Activated CD8-positive, alpha-beta T cell treated with anti-CD3 and anti-CD28 coated beads for 36 hours (primary cell): ENCODE measurements at regions not wholly inside any gene's neighbourhood (a gene's known extent, or its start where the extent isn't known, plus 50 kb on each side); places are given as distances from the start of the nearest gene placed in this dataset.

Source experiments
- ATAC-seq: fragments of 200-7000 bp; cut with Tn5 transposase; one replicate; pipeline ENCODE4 v1.10.0; 2021; ENCODE audit warnings: mild to moderate bottlenecking, moderate library complexity
- CTCF ChIA-PET: fragments of 350-600 bp; sonication (Branson Sonifier 250); formaldehyde crosslinking; loops from one replicate; lab custom pipeline; 2021; ENCODE audit warnings: antibody characterized with exemption; lab: Charles Lee
- POLR2A ChIA-PET: fragments of 350-600 bp; sonication (Branson Sonifier 250); formaldehyde crosslinking; loops from one replicate; lab custom pipeline; 2021; ENCODE audit warnings: antibody characterized with exemption; lab: Charles Lee
- DNase-seq: peaks from one replicate; pipeline ENCODE4 v3.0.0-alpha.2; 2020
- H3K27ac Mint-ChIP-seq: one replicate; pipeline ENCODE4 v1.8.0; 2021; ENCODE audit warnings: mild to moderate bottlenecking, mixed read lengths
- H3K27me3 Mint-ChIP-seq: one replicate; pipeline ENCODE4 v1.8.0; 2021; ENCODE audit warnings: mixed read lengths
- H3K36me3 Mint-ChIP-seq: one replicate; pipeline ENCODE4 v1.8.0; 2021; ENCODE audit warnings: low read depth, mixed read lengths
- H3K4me1 Mint-ChIP-seq: one replicate; pipeline ENCODE4 v1.8.0; 2021; ENCODE audit warnings: low read depth, mixed read lengths
- H3K4me3 Mint-ChIP-seq: one replicate; pipeline ENCODE4 v1.8.0; 2021; ENCODE audit warnings: mild to moderate bottlenecking, moderate library complexity, mixed read lengths
- H3K9me3 Mint-ChIP-seq: one replicate; pipeline ENCODE4 v1.8.0; 2021; ENCODE audit warnings: mixed read lengths
- intact Hi-C: fragments of 100-400 bp; cut with micrococcal nuclease; formaldehyde crosslinking; loops from one replicate; pipeline ENCODE4 v1.10.0; 2022
- TF ChIP-seq, protein P1 (sequence below): fragments of 200-600 bp; IDR thresholded peaks from one replicate; pipeline ENCODE4 v1.8.0; 2022; ENCODE audit warnings: antibody characterized with exemption, mild to moderate bottlenecking

DNA sequence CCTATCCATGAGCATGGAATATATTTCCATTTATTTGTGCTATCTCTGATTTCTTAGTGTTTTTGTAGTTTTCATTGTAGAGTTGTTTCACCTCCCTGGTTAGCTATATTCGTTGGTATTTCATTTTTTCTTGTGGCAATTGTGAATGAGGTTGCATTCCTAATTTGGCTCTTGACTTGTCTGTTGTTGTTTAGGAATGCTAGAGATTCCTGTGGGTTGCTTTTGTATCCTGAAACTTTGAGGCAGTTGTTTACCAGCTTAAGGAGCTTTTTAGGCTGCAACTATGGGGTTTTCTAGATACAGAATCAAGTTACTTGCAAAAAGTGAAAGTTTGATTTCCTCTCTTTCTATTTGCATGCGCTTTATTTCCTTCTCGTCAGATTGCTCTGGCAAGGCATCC lies 304.7 kb upstream of the GRM3 start:
- no peak overlapping the region for H3K27ac Mint-ChIP-seq
- no peaks in the 10 kb centered on the region for H3K9me3 Mint-ChIP-seq
- POLR2A ChIA-PET = no interaction called here
- ATAC-seq (no peak), DNase-seq (no peak)
- H3K4me3 Mint-ChIP-seq = no peak overlapping the region
- CTCF ChIA-PET = no interaction called here
- no peaks in the 10 kb centered on the region for H3K27me3 Mint-ChIP-seq
- intact Hi-C loops = no loop called here
- no peaks in the 10 kb centered on the region for H3K36me3 Mint-ChIP-seq
- TF ChIP-seq, protein P1, sequence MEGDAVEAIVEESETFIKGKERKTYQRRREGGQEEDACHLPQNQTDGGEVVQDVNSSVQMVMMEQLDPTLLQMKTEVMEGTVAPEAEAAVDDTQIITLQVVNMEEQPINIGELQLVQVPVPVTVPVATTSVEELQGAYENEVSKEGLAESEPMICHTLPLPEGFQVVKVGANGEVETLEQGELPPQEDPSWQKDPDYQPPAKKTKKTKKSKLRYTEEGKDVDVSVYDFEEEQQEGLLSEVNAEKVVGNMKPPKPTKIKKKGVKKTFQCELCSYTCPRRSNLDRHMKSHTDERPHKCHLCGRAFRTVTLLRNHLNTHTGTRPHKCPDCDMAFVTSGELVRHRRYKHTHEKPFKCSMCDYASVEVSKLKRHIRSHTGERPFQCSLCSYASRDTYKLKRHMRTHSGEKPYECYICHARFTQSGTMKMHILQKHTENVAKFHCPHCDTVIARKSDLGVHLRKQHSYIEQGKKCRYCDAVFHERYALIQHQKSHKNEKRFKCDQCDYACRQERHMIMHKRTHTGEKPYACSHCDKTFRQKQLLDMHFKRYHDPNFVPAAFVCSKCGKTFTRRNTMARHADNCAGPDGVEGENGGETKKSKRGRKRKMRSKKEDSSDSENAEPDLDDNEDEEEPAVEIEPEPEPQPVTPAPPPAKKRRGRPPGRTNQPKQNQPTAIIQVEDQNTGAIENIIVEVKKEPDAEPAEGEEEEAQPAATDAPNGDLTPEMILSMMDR = no peak
- no peaks in the 10 kb centered on the region for H3K4me1 Mint-ChIP-seq

DNA sequence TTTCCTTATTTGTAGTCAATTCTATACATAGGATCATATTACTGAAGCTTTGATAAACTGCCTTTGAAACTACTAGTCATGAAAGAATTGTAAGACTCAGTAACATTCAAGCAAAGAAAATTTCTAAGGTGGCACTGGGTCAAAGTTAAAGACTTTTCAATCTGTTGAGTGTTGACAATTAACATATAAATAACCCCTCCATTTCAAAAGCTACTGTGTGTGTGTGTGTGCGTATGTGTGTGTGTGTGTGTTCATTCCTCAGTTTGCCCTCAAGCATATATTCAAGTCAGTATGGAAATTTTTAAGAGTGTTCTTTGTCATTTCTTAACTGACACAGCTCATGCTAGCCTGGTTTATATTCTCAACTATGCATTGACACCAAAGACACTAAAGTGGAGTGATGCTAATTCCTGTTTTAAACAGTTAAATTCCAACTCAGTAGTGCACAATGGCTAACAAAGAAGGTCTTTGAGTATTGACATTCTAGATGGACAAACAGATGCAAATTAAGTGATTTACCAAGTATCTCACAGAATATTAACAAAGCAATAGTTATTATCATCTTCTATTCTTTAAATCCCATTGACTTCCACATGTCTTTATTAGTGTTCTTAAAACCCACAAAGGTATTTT lies 314.8 kb upstream of the GRM3 start:
- Mint-ChIP-seq H3K27ac (no peak overlapping the region), H3K36me3 (no peaks in the 10 kb centered on the region), H3K9me3 (peaks cover 2% of the 10 kb centered on the region), H3K27me3 (no peaks in the 10 kb centered on the region), H3K4me3 (no peak overlapping the region), H3K4me1 (no peaks in the 10 kb centered on the region)
- POLR2A ChIA-PET = no interaction called here
- CTCF ChIA-PET = no interaction called here
- DNase-seq = no peak
- intact Hi-C loops = no loop called here
- TF ChIP-seq, protein P1 = no peak
- ATAC-seq = no peak

DNA sequence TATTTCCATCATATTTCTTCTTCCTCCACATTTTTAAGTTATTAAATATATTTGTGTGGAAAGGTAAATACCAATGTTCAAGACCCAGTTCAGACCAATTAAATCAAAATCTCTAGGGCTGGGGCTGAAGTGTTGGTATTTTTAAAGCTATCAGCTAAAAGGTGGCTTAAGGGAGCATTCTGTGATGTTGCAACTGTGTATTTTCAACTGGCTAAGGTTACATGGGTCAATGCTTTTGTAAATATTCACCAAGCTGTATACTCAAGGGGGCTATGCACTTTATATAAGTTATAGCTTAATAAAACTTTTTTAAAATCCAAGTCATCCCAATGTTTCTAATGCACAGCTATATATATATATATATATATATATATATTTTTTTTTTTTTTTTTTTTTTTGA lies 316.9 kb upstream of the GRM3 start:
- no peak overlapping the region for H3K27ac Mint-ChIP-seq
- no peaks in the 10 kb centered on the region for H3K4me1 Mint-ChIP-seq
- ChIA-PET POLR2A (no interaction called here), CTCF (no interaction called here)
- H3K36me3 Mint-ChIP-seq = no peaks in the 10 kb centered on the region
- TF ChIP-seq, protein P1 = no peak
- H3K9me3 Mint-ChIP-seq = peaks cover 2% of the 10 kb centered on the region
- no peak overlapping the region for H3K4me3 Mint-ChIP-seq
- intact Hi-C loops = no loop called here
- no peaks in the 10 kb centered on the region for H3K27me3 Mint-ChIP-seq
- no peak for DNase-seq
- no peak for ATAC-seq

- Mint-ChIP-seq H3K9me3 (peaks cover 2% of the 10 kb centered on the region), H3K4me3 (no peak overlapping the region), H3K4me1 (no peaks in the 10 kb centered on the region), H3K27me3 (no peaks in the 10 kb centered on the region), H3K36me3 (no peaks in the 10 kb centered on the region), H3K27ac (no peak overlapping the region)
- DNase-seq = no peak
- intact Hi-C loops = no loop called here
- no peak for ATAC-seq
- CTCF ChIA-PET = interaction anchor here (1.2 kb wide), 1 partner anchor 9 kb away, joined by 3 read pairs; no protein-coding TSS in a partner anchor
- POLR2A ChIA-PET = no interaction called here
- TF ChIP-seq, protein P1 = no peak
Measured at GRCh38 chr7:86320889-86321288, 322.8 kb upstream of the GRM3 start.

DNA sequence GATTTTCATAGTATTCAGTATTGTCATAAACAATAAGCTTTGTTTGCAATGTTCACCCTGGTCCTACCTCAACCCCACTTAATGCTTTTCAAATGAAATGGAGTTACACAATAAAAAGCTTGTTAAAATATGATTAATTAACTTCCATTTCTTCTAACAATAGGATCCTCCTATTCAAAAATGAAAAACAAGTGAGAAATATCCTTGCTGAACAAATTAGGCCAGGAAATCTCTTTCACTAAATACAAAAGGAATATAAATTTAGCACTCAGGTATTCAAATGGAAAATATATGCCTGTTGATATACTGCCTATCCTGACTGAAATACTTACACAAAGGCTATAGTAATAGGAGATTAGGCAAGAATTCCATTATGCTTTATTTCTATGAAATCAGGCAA lies 323.4 kb upstream of the GRM3 start:
- TF ChIP-seq, protein P1 = no peak
- H3K27me3 Mint-ChIP-seq = no peaks in the 10 kb centered on the region
- no peaks in the 10 kb centered on the region for H3K4me1 Mint-ChIP-seq
- no peak overlapping the region for H3K27ac Mint-ChIP-seq
- POLR2A ChIA-PET = no interaction called here
- CTCF ChIA-PET = interaction anchor here (1.2 kb wide), 1 partner anchor 9 kb away, joined by 3 read pairs; no protein-coding TSS in a partner anchor
- DNase-seq (no peak), ATAC-seq (no peak)
- intact Hi-C loops = no loop called here
- H3K4me3 Mint-ChIP-seq = no peak overlapping the region
- H3K9me3 Mint-ChIP-seq = peaks cover 2% of the 10 kb centered on the region
- H3K36me3 Mint-ChIP-seq = no peaks in the 10 kb centered on the region
